ENCODE measurements at regions not wholly inside any gene's neighbourhood (a gene's known extent, or its start where the extent isn't known, plus 50 kb on each side); places are given as distances from the start of the nearest gene placed in this dataset.
"Not testable (repeated sequence)": the region's sequence is repeated elsewhere in the genome, so short reads cannot be mapped to it uniquely, and the experiment has no call there.

DNA sequence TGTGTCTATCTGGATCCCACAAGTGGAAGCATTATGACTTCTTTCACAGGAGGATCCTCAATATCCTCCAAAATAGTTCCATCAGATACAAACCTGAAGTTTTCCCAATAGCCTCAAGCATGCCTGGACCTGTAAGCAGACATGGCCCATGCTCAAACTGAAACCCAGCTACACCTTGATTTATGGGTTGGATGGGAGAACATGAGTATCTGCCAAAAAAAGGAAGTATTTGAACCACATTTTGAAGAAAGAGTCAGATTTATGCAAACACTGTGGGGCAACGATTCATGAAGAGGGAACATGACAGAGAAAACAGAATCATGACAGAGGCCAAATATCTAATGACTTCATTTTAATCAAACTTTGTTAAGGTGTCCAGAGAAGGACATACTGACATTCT lies 351.0 kb upstream of the NFIA start:
- DNase-seq (ENCODE audit: low spot score) = no peak

DNA sequence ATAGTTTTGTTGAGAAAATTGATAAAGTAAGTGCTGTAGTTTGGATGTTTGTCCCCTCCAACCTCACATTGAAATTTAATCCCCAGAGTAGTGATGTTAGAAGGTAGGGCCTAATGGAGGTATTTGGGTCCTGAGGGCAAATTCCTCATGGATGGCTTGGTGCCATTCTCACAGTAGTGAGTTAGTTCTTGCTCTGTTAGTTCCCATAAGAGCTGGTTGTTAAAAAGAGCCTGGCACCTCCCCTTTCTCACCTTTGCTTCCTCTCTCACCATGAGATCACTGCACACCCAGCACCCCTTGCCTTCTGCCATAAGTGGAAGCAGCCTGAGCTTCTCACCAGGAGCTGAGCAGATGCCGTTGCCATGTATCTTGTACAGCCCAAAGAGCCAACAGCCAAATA lies 354.8 kb upstream of the NFIA start:
- no peak for DNase-seq (ENCODE audit: low spot score)

DNA sequence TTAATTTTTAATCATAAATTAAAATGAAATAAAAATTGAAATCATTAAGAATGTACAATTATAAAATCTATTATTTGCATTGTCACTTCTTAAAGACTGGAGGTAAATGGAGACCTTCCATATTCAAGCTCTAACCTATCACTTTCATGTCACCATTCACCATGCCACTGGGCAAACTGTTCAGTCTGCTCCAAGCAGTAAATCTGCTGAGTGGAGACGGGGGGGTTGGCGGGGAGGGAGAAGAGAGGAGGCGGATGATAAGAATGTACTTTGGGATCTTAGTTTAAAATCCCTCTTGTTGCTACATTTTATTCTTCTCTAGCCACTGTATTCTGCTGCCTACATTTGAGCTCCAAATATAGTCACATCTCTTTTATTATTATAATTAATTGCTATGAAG lies 365.9 kb upstream of the NFIA start:
- no peak for DNase-seq (ENCODE audit: low spot score)

DNA sequence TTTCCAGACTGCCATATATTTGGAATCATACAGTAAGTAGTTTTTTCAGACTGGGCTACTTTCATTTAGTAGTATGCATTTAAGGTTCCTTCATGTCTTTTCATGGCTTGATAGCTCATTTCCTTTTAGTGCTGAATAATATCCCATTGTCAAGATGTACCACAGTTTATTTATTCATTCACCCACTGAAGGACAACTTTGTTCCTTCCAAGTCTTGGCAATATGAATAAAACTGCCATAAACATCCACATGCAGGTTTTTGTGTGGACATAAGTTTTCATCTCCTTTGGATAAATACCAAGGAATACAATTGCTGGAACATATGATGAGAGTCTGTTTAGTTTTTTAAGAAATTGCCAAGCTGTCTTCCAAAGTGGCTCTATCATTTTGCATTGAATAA lies 366.4 kb upstream of the NFIA start:
- DNase-seq (ENCODE audit: low spot score) = no peak

DNA sequence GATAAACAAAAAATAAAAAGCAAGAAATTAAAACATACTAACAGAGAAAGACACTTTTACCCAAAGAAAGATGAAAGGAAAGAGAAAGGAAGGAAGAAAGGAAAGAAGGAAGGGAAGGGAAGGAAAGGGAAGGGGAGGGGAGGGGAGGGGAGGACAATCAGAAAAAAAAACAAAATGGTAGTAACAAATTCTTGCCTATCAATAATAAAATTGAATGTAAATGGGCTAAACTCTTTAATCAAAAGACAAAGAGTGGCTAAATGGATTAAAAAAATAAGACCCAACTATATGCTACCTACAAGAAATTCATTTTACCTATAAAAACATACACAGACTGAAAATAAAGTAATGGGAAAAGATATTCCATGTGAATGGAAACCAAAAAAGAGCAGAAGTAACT lies 372.9 kb upstream of the NFIA start:
- no peak for DNase-seq (ENCODE audit: low spot score)

DNA sequence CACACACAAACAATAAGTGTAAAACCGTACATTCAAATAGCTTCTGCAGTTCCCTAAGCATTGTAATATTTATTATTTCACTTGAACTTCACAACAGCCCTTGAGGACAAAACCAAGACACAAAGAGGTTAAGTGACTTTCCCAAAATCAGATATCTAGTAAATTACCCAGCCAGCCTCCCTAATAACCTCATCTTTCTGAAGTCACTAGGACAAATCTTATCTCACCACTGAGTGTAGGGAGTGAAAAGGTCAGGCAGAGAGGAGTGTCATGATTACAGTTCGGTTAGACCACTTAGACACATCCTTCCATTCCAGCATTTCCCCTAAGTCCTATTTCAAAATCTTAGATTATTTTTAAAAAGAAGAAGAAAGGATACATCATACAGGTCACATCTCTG lies 377.3 kb upstream of the NFIA start:
- DNase-seq (ENCODE audit: low spot score) = no peak

DNA sequence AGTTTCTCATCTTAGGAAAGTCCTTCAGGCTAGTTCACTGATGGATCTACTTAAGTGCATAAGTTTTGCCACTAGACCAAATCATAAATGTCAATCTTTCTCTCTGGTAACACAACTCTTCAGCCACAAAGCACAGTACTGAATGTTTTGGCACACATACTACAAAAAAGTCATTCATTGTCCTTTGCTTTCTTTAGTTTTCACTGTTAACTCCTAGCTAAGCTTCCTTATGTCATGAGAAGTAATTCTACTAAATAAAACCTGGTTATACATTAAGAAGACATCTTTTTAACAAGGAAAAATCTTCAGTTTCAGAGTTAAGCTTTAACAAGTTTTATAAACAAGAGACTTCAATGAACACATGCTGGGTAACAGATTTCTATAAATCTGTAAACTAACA lies 379.2 kb upstream of the NFIA start:
- DNase-seq (ENCODE audit: low spot score) = no peak

DNA sequence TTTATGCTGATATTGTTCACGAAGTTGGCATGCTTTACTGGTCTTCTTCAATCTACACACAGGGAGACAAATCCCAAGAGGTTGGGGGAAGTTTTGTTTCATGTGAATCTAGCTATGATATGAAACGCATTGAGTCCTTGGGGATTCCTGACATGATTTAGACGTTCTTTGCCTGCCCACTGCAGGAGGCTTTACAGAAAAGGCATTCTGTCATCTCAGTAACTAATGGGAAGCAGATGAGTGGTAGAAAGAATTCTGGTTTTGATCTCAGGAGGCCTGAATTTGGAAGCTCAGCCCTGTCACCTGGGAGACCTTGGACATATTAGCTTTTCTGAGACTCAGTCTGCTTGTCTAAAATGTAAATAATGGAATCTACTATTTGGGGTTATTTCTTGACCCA lies 383.0 kb upstream of the NFIA start:
- no peak for DNase-seq (ENCODE audit: low spot score)

DNA sequence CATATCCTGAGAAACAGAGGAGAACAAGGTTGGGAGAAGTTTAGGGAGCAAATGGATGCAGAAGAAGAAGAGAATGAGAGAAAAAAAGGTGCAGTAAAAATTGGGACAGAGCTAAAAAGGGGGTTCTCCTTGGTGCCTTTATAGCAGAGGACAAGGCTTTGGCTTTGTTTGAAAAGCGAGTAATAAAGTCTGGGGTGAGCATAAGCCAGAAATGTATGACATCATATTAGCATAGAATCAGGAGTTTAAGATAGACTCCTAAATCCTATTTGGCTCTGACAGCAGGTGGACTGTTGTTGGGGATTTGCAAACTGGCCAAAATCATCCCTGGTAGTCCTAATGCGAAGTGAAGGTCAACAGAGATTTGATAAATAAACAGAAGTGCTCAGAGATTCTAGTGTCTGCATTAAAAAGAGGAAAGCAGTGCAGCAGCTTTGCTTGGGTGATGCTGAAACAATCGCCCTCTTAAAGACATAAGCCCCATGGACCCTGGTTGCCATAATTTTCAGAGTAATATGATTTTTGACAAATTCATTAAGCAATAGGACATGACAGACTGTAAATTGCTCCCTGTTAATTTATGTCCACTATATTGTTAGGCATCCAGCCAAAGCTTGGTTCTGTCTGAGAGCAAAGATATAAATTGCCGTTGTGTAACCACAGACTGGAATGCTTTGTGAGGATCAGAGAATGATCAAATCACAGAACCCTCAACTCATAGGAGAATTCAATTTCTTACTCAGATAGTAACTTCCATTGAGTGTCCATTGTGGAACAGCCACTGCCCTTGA lies 385.0 kb upstream of the NFIA start:
- DNase-seq (ENCODE audit: low spot score) = no peak

DNA sequence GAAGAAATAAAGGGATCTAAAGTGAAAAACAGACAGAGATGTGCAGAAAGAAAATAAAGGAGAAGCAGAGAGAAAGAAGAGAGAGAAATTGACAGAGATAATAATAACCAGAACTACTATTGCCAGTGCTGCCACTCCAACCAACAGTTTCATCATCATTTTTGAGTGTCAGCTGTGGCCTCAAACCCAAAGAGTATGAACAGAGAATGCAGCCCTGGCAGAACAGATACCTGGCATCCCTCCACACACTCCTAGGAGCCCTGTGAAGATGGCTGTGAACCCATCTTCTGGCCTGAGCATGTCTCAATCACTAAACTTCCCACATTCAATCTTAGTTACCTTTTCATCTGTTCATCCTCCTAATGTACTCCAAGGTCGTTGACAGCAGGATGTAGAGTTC lies 385.8 kb upstream of the NFIA start:
- no peak for DNase-seq (ENCODE audit: low spot score)

DNA sequence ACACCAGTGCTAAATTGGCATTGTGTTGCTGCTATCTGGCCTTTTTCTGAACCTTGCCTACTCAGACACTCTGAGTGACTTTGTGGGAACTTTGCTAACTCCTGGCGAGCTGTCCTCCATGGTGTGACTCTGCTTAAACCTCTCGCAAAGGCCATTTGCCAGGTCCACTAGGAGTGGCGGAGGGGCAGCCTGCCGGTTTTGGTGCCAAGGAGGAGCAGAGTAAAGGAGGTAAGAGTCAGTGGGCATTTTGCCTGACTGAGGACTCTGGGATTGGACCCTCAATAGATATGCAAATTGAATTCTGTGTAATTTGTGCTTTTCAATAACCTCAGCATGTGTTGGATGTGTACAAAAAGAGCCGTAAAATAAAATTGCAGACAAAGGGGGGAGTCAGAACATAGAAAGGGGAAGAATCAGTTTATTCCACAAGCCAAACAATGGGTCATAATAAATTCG lies 386.6 kb upstream of the NFIA start:
- no peak for DNase-seq (ENCODE audit: low spot score)

DNA sequence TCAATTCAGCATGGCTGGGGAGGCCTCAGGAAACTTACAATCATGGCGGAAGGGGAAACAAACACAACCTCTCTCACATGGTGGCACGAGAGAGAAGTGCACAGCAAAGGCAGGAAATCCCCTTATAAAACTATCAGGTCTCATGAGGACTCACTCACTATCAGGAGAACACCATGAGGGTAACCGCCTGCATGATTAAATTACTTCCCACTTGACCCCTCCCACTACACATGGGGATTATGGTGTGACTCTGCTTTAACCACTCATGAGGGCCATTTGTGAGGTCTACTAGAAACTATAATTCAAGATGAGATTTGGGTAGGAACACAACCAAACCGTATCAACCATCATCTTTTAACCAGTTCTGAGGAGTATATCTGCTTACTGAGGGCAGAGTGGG lies 387.4 kb upstream of the NFIA start:
- DNase-seq (ENCODE audit: low spot score) = no peak

DNA sequence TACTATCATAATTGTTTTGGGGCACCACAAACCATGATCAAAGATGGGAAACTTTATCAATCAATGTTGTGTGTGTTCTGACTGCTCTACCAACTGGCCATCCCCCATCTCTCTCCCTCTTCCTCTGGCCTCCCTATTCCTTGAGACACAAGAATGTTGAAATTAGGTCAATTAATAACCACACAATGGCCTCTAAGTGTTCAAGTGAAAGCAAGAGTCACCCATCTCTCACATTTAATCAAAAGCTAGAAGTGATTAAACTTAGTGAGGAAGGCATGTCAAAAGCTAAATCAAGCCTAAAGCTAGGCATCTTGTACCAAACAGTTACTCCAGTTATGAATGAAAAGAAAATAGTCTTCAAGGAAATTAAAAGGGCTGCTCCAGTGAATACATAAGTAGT lies 390.3 kb upstream of the NFIA start:
- DNase-seq (ENCODE audit: low spot score) = no peak

DNA sequence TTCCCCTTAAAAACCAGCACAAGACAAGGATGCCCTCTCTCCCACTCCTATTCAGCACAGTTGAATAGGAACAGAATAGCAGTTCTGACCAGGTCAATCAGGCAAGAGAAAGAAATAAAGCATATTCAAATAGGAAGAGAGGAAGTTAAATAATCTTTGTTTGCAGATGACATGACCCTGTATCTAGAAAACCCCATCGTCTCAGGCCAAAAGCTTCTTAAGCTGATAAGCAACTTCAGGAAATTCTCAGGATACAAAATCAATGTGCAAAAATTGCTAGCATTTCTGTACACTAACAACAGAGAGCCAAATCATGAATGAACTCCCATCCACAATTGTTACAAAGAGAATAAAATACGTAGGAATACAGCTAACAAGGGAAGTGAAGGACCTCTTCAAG lies 394.1 kb upstream of the NFIA start:
- not testable (repeated sequence) for DNase-seq (ENCODE audit: low spot score)

DNA sequence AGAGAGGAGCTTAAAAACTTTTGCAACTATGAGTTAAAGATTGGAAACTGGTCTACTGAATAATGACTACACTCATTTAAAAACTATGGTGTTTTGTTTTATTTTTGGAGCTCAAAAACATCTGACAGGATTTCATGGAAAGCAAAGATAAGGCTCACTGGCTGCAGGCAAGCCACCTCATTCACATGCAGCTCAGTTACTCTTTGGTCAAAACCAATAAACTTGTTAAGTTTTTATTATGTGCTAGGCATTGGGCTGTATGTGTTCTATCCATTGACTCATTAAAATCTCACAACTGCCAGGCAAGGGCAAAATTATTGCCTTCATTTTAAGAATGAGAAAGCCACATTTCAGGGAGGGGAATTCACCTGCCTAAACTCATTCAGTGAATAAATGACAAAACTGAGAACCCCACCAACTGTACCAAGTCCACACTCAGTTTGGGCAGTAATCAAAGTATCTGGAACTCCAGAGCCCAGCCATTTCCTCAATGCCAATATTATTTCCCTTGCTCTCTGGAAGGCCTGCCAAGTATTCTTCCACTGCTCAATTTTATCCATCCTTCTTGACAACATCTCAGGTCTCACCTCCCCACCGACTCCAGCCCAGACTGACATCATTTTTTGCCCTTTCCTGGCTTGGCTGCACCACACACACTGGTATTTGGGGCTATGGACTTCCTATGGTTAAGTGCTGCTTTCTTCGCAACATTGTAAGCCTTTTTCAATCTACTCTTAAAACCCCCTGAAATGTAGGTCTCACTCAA lies 401.1 kb upstream of the NFIA start:
- DNase-seq (ENCODE audit: low spot score) = no peak

DNA sequence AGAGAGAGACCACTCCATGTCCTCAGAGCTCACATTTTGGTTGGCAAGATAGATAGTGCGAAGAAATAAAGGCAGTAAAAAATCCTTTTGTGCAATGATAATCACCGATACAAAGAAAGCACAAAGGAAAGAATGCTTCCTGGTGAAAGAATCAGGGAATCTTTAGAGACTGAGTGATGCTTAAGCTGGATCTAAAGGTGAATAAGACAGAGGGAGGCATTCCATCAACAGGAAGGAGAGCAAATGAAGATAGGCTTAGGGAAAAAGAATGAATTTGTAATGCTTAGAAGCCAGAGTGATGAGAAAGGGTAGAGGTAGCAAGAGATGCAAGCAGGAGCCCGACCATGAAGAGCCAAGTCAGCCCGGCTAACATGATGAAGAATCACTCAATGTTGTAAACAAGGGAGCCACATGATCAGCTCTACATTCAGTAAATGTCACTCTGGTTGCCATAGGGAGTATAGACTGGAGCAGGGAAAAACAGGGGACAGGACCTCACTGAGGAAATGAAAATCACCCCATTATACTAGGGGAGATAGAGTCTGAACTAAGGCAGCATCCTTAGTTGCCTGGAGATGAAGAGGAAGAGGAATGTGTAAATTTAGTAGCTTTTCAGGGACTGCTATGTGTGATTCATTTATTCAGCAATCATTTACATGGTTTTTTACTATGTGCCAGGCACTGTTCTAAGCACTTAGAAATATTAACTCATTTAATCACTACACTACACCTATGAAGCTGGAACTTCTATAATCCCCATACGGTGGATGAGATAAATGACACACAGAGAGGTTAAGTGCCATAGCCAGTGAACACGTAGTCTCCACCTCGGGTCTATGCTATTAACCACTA lies 402.6 kb upstream of the NFIA start:
- no peak for DNase-seq (ENCODE audit: low spot score)

DNA sequence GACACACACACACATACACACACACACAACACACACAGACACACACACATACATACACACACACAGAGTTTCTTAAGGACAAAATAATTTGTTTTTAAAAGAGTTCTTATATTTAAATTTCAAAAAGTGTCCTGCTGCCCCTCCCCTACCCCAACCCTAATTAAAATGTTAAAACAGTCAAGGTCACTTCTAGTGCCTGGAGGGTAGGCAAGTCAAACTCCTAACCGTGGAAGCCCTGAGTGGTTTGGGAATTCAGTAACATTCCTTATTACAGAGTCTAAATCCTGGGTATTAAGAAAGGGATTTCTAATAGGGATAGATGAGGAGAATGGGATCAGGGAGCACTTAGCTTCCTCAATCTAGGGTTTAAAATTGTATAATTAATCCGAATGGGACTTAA lies 403.6 kb upstream of the NFIA start:
- DNase-seq (ENCODE audit: low spot score) = no peak

DNA sequence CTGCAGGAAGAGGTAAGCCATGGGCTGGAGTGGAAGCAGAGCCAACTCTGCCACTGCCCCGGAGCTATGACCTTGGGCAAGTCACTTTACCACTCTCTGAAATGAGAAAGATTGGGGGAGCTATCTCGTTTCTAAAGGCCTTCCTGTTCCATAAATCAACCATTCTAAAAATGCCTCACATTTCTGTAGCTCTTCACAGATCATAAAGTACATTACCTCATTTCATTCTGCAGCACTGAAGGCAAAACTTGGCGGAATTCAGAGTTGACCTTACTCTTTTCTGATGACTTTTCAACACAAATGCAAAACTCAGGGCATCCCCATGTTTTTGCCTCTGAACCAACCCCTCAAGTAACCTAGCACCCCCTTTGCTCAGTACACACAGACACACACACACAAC lies 404.0 kb upstream of the NFIA start:
- no peak for DNase-seq (ENCODE audit: low spot score)

DNA sequence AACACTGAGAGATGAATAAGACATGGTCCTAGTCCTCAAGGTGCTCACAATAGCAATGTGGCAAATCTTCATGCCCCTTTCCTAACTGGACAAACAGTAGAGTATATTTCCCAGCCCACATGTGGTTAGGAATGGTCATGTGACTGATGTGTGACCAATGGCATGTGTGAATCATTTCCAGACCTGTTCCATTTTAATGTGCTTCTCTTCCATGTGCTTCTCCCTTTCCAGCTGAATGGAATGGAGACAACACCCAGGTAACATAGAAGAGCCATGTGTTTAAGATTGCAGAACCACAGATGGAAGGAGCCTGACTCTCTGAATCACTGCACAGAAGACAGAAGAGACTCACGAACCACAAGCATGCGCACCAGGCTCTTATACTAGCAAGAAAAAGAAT lies 409.9 kb upstream of the NFIA start:
- no peak for DNase-seq (ENCODE audit: low spot score)

DNA sequence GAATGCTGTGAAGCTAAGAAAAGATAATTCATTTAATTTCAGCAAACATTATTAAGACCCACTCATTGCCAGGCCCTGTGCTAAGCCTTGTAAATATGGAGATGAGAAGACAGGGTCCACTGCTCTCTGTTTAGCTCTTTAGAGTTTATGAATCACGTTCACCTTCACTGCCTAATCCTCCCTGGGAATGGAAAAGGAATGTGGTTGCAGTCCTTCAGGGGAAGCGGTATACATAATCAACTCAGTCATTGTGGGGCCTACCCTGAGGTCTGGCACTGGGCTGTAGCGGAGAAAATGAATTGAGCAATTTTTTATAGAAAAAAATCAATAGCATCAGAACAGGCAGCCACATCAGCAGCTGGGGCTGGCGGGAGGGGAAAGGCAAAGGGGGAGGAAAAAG lies 412.1 kb upstream of the NFIA start:
- no peak for DNase-seq (ENCODE audit: low spot score)

DNA sequence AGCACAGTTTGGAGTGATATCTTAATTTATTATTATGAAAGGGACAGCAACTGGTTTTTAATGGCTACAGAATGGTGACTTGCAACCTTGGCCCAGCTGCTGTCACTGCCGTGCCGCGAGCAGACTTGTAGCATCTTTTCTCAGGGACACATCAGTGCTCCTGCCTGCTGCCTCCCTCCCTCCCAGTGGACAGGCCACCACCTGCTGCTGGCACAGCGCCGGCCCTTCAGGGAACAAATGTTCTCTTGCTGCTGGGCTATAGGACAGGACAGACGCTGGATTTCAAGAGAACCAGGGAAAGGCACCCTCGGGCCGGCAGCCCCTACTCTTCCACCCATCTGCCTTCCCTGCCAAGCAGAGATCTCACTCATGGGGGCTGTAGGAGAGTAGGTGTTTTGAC lies 413.8 kb upstream of the NFIA start:
- DNase-seq (ENCODE audit: low spot score) = no peak

DNA sequence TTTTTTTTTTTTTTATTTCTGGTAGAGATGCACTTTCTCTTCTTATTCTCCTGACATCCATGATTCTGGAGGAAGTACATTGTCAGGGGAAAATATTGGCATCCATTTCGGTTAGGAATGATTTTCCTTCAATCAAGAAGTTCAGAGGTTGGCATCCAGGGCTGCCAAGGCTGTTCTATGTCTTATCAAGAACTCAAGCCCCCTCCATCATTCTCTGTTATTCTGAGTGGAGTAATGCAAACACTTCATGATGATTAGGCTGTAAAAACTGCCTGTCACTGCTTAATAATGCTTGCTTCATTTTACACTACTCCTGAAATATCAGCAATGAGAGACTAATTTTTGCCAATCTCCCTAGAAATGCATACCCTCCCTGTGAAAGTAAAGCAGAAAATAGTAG lies 417.1 kb upstream of the NFIA start:
- DNase-seq (ENCODE audit: low spot score) = no peak

DNA sequence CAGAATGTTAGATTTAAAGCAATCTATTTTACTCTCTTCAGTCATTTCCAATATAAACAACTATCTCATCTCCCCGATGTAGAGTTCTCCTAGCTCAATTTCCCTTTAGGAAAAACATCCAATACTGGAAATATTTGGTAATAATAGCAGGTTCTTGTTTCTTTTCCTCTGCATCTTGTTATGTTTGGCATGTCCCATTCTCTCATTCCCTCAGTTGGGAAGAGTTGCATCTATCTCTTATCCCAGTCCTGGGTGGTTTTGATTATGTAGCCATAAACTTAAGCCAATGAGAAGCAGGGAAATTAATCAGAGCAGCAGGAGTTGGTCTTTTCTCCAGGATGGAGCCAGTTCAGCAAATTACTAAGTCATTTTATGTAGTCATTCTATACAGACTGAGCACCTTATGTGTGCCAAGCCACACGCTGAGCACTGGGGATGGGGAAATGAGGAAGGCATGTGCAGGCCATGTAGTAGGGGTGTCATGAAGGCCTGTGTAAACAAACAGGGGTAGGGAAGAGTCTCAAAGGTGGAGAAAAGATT lies 418.2 kb upstream of the NFIA start:
- DNase-seq (ENCODE audit: low spot score) = no peak
